ENCODE measurements at regions not wholly inside any gene's neighbourhood (a gene's known extent, or its start where the extent isn't known, plus 50 kb on each side); places are given as distances from the start of the nearest gene placed in this dataset.

DNA sequence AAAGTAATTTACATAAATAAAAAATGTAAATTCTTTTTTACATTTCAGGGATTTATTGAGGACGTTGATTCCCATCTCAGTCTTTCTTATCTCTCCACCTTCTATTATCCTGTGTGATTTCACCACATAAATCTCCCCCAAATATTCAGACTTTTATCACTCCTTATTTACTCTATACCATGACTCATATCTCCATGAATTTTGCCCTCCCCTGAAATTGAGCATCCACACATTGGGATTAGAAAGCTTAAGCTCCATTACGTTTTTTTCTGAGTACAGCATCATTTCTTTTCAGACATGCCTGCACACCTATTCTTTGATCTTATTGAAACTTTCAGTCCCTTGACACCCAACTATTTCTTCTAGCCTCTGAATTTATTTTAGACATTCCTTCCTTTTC is 111.2 kb downstream of the IFI44 start:
- Histone ChIP-seq H3K36me3 (ENCODE audit: control insufficient read depth, insufficient read depth, low read length) (no peaks in the 10 kb centered on the region), H3K4me3 (ENCODE audit: low read depth, low read length) (no peak overlapping the region), H3K27me3 (ENCODE audit: control insufficient read depth, insufficient read depth, low read length) (no peaks in the 10 kb centered on the region)
- TF ChIP-seq, protein P1, sequence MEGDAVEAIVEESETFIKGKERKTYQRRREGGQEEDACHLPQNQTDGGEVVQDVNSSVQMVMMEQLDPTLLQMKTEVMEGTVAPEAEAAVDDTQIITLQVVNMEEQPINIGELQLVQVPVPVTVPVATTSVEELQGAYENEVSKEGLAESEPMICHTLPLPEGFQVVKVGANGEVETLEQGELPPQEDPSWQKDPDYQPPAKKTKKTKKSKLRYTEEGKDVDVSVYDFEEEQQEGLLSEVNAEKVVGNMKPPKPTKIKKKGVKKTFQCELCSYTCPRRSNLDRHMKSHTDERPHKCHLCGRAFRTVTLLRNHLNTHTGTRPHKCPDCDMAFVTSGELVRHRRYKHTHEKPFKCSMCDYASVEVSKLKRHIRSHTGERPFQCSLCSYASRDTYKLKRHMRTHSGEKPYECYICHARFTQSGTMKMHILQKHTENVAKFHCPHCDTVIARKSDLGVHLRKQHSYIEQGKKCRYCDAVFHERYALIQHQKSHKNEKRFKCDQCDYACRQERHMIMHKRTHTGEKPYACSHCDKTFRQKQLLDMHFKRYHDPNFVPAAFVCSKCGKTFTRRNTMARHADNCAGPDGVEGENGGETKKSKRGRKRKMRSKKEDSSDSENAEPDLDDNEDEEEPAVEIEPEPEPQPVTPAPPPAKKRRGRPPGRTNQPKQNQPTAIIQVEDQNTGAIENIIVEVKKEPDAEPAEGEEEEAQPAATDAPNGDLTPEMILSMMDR (IDR thresholded peaks at IDR 0.05; ENCODE audit: insufficient read depth, low read length, poor library complexity, severe bottlenecking): no peak
- no peak for DNase-seq (ENCODE audit: low read depth)

GRCh38 chr1:78762113-78762512 is 112.5 kb downstream of the IFI44 start:
- TF ChIP-seq, protein P1 (IDR thresholded peaks at IDR 0.05; ENCODE audit: insufficient read depth, low read length, poor library complexity, severe bottlenecking): no peak
- H3K4me3 ChIP-seq (ENCODE audit: low read depth, low read length): no peak overlapping the region
- DNase-seq (ENCODE audit: low read depth): no peak
- no peaks in the 10 kb centered on the region for H3K27me3 ChIP-seq (ENCODE audit: control insufficient read depth, insufficient read depth, low read length)
- H3K36me3 ChIP-seq (ENCODE audit: control insufficient read depth, insufficient read depth, low read length): no peaks in the 10 kb centered on the region

DNA sequence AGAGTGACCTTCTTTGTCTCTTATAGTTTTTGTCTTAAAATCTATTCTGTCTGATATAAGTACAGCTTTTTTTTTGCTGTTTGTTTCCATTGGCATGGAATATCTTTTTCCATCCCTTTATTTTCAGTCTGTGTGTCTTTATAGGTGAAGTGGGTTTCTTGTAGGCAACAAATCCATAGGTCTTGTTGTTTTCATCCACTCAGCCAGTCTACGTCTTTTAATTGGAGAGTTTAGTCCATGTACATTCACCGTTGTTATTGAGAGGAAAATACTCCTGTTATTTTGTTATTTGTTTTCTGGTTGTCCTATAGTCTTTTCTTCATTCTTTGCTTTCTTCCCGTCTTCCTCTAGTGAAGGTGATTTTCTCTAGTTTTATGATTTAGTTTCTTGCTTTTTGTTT is 115.9 kb downstream of the IFI44 start:
- Histone ChIP-seq H3K4me3 (ENCODE audit: low read depth, low read length) (no peak overlapping the region), H3K27me3 (ENCODE audit: control insufficient read depth, insufficient read depth, low read length) (no peaks in the 10 kb centered on the region), H3K36me3 (ENCODE audit: control insufficient read depth, insufficient read depth, low read length) (no peaks in the 10 kb centered on the region)
- TF ChIP-seq, protein P1 (IDR thresholded peaks at IDR 0.05; ENCODE audit: insufficient read depth, low read length, poor library complexity, severe bottlenecking): no peak
- no peak for DNase-seq (ENCODE audit: low read depth)

DNA sequence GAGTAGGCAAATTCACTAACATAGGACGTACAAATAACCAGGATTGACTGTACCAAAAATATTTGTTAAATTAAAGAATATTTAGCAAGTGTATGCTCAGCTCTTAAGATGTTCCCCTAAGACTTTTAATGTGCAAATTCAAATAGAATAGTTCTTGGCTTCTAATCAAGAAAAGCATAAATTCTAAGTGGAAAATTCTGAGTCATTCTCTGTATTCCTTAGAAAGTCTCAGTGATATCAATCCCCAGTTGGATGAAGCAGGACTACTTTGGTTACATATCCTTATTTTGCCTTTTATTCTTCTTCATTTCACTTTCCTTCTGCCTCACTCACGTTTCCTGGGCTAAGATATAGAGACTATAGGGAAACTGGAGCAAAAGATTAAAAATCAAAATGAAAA is 130.2 kb downstream of the IFI44 start:
- TF ChIP-seq, protein P1 (IDR thresholded peaks at IDR 0.05; ENCODE audit: insufficient read depth, low read length, poor library complexity, severe bottlenecking): no peak

DNA sequence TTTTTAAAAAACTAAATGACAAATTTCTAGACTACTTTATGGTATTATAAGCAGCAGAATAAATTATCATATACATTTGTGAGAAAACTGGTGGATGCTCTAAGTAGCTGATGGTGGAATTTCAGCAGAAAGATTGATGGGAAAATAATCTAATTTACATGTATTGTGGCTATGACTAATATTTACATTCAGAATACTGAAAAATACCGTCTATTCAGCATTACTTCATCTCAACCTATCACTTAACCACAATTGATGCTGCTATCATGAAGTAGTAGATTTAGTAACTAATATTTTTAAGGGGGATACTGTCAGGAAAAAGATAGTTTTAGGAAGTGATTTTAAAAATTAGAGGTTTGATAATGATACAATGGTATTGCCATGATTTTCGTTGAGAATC is 137.9 kb downstream of the IFI44 start:
- no peak overlapping the region for H3K4me3 ChIP-seq (ENCODE audit: low read depth, low read length)
- H3K36me3 ChIP-seq (ENCODE audit: control insufficient read depth, insufficient read depth, low read length): no peaks in the 10 kb centered on the region
- TF ChIP-seq, protein P1 (IDR thresholded peaks at IDR 0.05; ENCODE audit: insufficient read depth, low read length, poor library complexity, severe bottlenecking): no peak
- DNase-seq (ENCODE audit: low read depth): no peak
- H3K27me3 ChIP-seq (ENCODE audit: control insufficient read depth, insufficient read depth, low read length): no peaks in the 10 kb centered on the region

More for the DNA sequence above, 130.2 kb downstream of the IFI44 start:
- Histone ChIP-seq H3K36me3 (ENCODE audit: control insufficient read depth, insufficient read depth, low read length) (no peaks in the 10 kb centered on the region), H3K4me3 (ENCODE audit: low read depth, low read length) (no peak overlapping the region), H3K27me3 (ENCODE audit: control insufficient read depth, insufficient read depth, low read length) (no peaks in the 10 kb centered on the region)
- no peak for DNase-seq (ENCODE audit: low read depth)

GRCh38 chr1:78790174-78790573 is 140.5 kb downstream of the IFI44 start:
- DNase-seq (ENCODE audit: low read depth): no peak
- TF ChIP-seq, protein P1 (IDR thresholded peaks at IDR 0.05; ENCODE audit: insufficient read depth, low read length, poor library complexity, severe bottlenecking): no peak
- H3K27me3 ChIP-seq (ENCODE audit: control insufficient read depth, insufficient read depth, low read length): no peaks in the 10 kb centered on the region
- H3K4me3 ChIP-seq (ENCODE audit: low read depth, low read length): no peak overlapping the region
- no peaks in the 10 kb centered on the region for H3K36me3 ChIP-seq (ENCODE audit: control insufficient read depth, insufficient read depth, low read length)
